Activated naive CD4-positive, alpha-beta T cell treated with anti-CD3 and anti-CD28 coated beads, Interleukin-2, amount 50 U/mL, for 72 hours (primary cell): ENCODE measurements at regions not wholly inside any gene's neighbourhood (a gene's known extent, or its start where the extent isn't known, plus 50 kb on each side); places are given as distances from the start of the nearest gene placed in this dataset.
"Not testable (repeated sequence)": the region's sequence is repeated elsewhere in the genome, so short reads cannot be mapped to it uniquely, and the experiment has no call there.

Source experiments
- ATAC-seq, 2 donors: fragments of 150-1000 bp; cut with Tn5 transposase; 2 replicates each; pipeline ENCODE4 v1.10.0; 2021; ENCODE audit warnings: mild to moderate bottlenecking in 2 of 2, moderate library complexity in 2 of 2
- DNase-seq, 2 donors: peaks; one replicate each; pipeline ENCODE4 v3.0.0; 2021 to 2022; ENCODE audit warnings: low spot score in 2 of 2
- H3K27ac Mint-ChIP-seq, 2 donors: one replicate each; pipeline ENCODE4 v1.8.0; 2022; ENCODE audit warnings: mild to moderate bottlenecking in 2 of 2, mixed read lengths in 2 of 2
- H3K36me3 Mint-ChIP-seq, 2 donors: one replicate each; pipeline ENCODE4 v1.8.0; 2022; ENCODE audit warnings: mixed read lengths in 2 of 2
- H3K9me3 Mint-ChIP-seq, 2 donors: one replicate each; pipeline ENCODE4 v1.8.0; 2022; ENCODE audit warnings: mixed read lengths in 2 of 2

DNA sequence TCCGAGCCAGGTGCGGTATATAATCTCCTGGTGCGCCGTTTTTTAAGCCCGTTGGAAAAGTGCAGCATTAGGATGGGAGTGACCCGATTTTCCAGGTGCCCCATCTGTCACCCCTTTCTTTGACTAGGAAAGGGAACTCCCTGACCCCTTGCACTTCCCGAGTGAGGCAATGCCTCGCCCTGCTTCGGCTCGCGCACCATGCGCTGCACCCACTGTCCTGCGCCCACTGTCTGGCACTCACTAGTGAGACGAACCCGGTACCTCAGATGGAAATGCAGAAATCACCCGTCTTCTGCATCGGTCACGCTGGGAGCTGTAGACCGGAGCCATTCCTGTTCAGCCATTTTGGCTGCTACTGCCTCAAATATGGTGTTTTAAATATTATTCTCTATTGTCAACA, 198.0 kb downstream of the MEIS1 start:
- not testable (repeated sequence) for ATAC-seq, H3K27ac Mint-ChIP-seq, DNase-seq
- Mint-ChIP-seq H3K9me3 (peaks cover 10 to 17% of the 10 kb centered on the region in 2 donors), H3K36me3 (peaks cover 0 to 15% of the 10 kb centered on the region in 2 donors)

DNA sequence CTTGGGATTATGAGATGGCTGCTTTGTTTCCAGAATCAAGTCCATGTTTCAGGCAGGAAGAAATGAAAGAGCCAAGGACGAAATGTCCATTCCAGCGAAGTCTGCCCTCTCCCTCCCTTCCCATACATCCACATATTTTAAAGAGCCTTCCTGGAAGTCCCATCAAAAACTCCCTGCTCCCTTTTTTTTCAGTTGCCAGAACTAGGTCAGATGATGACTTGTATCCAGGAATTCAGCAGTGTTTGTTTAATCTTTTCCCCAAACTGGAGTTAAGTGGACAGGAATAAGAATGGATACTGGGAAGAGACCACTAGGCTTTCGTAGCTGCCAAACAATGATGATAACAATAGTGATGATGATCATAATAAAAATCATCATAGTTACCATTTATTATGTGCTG, 198.7 kb downstream of the MEIS1 start:
- H3K9me3 Mint-ChIP-seq: peaks cover 10 to 16% of the 10 kb centered on the region in 2 donors
- DNase-seq: no peak
- H3K27ac Mint-ChIP-seq: no peak overlapping the region
- peaks cover 0 to 15% of the 10 kb centered on the region in 2 donors for H3K36me3 Mint-ChIP-seq
- no peak for ATAC-seq

DNA sequence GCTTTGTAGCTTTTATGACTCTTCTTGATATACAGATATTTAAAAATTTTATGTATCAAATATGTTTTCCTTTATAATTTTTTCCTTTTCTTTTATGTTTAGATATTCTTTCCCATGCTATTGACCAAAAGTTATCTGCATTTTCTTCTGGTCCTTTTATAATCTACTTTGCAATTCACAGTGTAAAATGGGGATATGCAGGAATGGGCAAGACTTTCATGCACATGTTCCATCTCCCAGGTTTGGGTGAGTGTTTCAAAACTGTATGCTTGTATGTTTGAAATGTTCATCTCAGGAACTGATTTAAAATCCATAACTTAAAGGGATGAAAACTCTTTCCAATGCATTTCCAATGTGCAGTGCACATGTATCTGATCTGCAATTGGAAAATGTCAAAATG, 199.9 kb downstream of the MEIS1 start:
- no peak overlapping the region for H3K27ac Mint-ChIP-seq
- H3K36me3 Mint-ChIP-seq: peaks cover 0 to 15% of the 10 kb centered on the region in 2 donors
- H3K9me3 Mint-ChIP-seq: peaks cover 9 to 12% of the 10 kb centered on the region in 2 donors
- no peak for DNase-seq
- no peak for ATAC-seq

DNA sequence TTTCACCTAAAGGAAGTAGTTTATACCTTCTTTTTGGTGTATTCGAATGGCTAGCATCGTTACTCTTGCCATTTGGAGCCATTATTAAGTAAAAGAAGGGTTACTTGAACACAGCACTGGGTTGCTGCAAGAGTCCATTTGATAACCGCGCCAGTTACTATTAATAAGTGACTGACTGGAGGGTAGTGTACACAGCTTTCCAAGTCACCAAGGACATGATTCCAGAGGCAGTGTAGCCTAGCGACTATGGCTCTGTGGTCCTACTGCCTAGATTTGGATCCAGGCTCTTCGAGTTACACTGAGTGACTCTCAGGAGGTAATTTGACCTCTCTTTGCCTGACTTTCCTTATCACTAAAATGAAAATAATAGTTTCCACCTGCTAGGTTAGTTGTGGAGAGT, 206.8 kb downstream of the MEIS1 start:
- DNase-seq: no peak
- ATAC-seq: no peak
- H3K9me3 Mint-ChIP-seq: peaks cover 4 to 9% of the 10 kb centered on the region in 2 donors
- no peak overlapping the region for H3K27ac Mint-ChIP-seq
- H3K36me3 Mint-ChIP-seq: no peaks in the 10 kb centered on the region

DNA sequence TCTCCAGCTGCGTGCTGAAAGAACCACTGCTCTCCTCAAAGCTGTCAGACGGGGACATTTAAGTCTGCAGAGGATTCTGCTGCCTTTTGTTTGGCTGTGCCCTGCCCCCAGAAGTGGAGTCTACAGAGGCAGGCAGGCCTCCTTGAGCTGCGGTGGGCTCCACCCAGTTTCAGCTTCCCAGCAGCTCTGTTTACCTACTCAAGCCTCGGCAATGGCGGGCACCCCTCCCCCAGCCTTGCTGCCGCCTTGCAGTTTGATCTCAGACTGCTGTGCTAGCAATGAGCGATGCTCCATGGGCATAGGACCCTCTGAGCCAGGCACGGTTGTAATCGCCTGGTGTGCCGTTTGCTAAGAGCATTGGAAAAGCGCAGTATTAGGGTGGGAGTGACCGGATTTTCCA, 213.2 kb downstream of the MEIS1 start:
- H3K27ac Mint-ChIP-seq: not testable (repeated sequence)

DNA sequence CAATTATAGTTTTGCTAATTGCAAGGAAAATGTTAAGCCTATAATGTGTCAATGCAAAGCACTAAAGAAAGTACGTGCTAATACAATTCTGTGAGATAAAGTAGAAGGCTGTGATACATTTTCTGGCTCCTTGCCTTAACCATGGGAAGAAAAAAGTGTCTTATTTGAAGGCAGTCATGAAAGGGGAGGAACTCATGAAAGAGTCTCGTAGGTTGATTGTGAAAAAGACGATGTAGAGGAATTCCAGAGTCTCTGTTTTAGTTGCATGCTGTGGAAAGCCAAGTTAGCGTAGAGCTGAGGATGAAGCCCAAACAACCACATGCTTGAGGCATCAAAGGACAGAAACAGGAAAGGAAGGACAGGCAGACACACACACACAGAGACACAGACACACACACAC, 214.1 kb downstream of the MEIS1 start:
- peaks cover 20 to 22% of the 10 kb centered on the region in 2 donors for H3K9me3 Mint-ChIP-seq
- H3K27ac Mint-ChIP-seq: no peak overlapping the region
- ATAC-seq (no peak), DNase-seq (no peak)
- H3K36me3 Mint-ChIP-seq: peaks cover 0 to 9% of the 10 kb centered on the region in 2 donors

More for the DNA sequence above, 213.2 kb downstream of the MEIS1 start:
- H3K36me3 Mint-ChIP-seq, DNase-seq, ATAC-seq: not testable (repeated sequence)
- peaks cover 20 to 22% of the 10 kb centered on the region in 2 donors for H3K9me3 Mint-ChIP-seq

DNA sequence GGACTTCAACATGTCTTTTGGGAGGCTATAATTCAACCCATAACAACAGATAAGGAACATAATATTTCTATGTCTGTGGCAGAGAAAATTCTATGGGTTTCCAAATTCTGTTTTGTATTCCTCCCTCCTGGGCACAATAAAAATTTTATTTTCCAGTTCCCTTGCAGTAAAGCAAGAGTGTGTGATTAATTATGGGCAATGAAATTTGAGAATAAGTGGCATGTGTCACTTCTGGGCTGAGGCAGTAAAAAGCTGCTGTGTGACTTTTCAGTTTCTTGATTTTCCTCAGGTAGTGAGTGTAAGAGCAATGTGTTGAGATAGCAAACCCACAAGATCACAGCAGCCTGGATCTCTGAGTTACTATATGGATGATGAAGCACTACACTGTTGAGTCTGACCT, 216.4 kb downstream of the MEIS1 start:
- peaks cover 23 to 25% of the 10 kb centered on the region in 2 donors for H3K9me3 Mint-ChIP-seq
- no peak overlapping the region for H3K27ac Mint-ChIP-seq
- peaks cover 0 to 9% of the 10 kb centered on the region in 2 donors for H3K36me3 Mint-ChIP-seq
- ATAC-seq (no peak), DNase-seq (no peak)

DNA sequence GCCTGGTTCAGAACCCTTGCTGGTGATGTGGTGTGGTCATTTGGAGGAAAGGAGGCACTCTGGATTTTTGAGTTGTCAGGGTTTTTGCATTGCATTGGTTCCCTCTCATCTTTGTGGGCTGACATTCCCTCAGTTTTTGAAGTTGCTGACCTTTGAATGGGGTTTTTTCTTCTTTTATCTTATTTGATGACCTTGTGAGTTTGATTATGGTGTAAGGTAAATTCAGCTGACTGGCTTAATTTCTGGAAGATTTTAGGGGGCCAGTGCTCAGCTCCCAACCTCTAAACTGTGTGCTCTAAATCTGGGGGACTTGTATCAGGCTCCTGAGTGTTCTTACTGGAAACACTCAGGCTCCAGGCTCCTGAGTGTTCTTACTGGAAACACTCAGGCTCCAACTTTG, 225.9 kb downstream of the MEIS1 start:
- ATAC-seq: no peak
- no peak for DNase-seq
- H3K36me3 Mint-ChIP-seq: peaks cover 0 to 11% of the 10 kb centered on the region in 2 donors
- peaks cover 19 to 26% of the 10 kb centered on the region in 2 donors for H3K9me3 Mint-ChIP-seq
- no peak overlapping the region for H3K27ac Mint-ChIP-seq

DNA sequence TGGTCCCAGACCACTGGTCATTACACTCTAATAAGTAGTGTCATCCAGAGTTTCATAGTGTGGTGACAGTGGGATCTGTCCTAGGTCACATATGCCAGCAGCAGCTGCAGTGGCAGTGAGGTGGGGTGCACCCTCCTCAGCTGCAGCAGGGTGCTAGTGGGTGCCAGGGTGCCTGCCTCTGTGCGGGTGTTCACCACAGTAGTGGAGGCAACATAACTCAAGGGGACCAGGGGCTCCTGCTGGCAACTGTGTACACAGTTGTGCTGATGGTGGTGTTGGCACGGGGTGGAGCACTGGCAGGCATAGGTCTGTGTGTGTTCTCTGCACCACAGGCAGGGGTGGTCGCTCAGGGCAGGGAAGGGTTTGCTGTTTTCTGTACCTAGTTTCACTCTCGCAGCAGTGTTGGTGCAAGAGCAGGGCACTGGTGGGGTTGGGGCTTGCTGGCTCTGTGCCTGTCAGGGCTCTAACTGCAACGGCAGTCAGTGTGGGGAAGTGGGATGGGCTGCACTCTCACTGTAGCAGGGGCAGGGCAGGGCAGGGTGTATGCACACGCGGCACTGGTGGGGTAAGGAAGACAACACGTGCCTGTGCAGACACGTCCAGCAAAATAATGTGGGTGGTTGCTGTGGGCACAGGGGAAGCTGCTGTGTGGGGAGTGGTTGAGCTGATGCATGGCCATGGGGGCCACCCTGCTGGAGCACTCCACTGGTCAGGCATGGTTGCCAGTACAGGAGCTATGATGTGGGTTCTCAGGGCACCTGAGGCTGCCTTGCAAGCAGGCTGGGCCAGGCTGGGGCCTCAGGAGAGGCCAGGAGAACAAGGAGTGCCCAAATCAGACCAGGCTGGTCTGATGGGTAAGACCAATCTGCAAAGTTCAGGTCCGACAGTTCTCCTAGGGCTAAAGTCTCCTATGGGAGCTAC, 226.6 kb downstream of the MEIS1 start:
- no peak for ATAC-seq
- Mint-ChIP-seq H3K9me3 (peaks cover 17 to 26% of the 10 kb centered on the region in 2 donors), H3K36me3 (peaks cover 0 to 11% of the 10 kb centered on the region in 2 donors), H3K27ac (no peak overlapping the region)
- DNase-seq: no peak

DNA sequence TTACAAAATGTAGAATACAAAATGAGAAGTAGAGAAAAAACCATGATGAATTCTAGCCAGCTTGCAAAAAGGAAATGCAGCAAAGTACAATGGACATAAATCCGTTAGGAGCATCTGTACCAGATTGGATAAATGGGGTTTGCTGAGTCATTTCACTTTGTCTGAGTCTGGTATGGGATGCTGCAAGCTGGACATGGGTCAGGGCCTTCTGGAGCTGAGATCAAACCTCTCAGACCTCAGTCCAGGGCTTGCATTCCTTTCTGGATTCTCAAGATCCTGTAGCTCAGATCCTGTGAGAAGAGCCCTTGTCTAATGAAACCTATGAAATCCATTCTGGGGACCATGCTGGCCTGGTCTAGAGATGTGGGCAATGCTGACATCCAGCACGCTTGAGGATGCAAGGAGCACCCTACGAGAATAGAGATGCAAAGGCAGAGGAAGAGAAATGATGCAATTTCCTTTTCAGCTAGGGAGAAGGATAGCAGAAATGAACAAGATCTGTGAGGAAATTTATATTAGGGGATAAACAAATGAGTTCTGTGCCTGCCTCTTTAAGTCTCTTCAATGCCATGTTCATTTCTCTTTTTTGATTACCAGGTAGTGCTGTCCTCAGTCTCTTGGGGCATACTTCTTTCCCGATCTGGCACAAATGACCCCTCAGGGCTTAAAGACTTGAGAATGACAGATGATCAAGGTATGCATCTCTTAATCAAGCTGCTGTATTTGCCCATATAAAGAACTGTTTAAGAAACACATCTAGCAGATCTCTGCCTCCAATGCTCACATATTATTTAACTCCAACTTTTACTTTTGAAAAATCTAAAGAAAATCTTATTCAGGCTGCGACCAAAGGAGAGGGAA, 230.4 kb downstream of the MEIS1 start:
- no peak overlapping the region for H3K27ac Mint-ChIP-seq
- ATAC-seq (no peak), DNase-seq (no peak)
- no peaks in the 10 kb centered on the region for H3K36me3 Mint-ChIP-seq
- peaks cover 5 to 10% of the 10 kb centered on the region in 2 donors for H3K9me3 Mint-ChIP-seq

DNA sequence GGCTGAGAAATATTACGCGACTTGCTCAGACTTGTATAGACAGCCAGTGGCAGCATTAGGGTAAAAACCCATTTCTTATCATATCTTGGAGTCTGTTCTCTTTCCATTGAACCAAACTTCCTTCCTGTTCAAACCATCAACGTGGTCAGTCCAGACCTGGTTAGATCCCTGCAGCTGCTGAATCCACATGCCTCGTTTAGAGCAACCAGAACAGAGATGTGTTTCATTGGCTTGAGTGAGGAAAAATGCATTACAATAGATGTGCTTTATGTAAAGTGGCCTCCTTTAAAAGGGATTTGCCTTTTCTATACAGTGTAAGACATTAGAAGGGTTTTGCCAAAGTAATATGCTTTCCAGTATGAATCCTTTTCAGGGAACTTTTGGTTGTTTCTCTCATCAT, 232.4 kb downstream of the MEIS1 start:
- no peak for ATAC-seq
- no peak for DNase-seq
- H3K9me3 Mint-ChIP-seq: no peaks in the 10 kb centered on the region
- H3K27ac Mint-ChIP-seq: no peak overlapping the region
- no peaks in the 10 kb centered on the region for H3K36me3 Mint-ChIP-seq

DNA sequence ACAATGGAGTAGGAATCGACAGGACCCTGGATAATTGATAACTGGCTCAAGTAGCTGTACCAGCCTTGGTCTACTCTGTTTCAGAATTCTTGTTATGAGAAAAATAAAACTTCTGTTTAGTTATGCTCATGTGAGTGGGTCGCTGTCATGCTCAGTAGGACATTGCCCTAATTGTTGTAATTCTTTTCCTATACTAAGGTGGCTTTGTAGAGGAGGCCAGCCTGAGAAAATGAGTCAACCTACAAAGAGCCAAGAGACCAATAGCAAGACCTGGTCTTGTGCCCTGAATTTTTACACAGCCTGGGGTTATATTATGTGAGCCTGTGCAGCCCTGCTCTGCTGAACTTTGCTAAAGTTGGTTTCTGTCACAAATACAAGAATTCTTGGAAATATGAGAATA, 238.4 kb downstream of the MEIS1 start:
- ATAC-seq (no peak), DNase-seq (no peak)
- Mint-ChIP-seq H3K36me3 (peaks cover 0 to 6% of the 10 kb centered on the region in 2 donors), H3K27ac (no peak overlapping the region), H3K9me3 (peaks cover 0 to 5% of the 10 kb centered on the region in 2 donors)

DNA sequence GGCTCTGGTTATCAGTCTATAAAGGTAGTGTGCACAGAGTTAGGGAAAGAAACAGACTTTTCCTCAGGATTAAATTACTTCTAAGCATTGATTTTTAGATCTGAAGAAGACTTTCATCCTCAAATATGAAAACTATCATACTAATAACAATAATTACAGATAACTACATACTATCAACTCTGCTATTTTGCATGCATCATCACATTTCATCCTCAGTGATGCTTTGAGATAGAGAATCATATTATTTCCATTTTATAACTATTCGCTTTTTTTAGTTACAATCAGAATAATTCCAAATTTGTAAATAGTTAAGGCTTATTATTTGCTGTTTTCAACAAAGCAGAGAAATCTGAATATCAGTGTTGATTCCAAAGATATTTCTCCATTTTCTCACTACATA, 239.2 kb downstream of the MEIS1 start:
- Mint-ChIP-seq H3K27ac (no peak overlapping the region), H3K9me3 (peaks cover 0 to 5% of the 10 kb centered on the region in 2 donors), H3K36me3 (peaks cover 0 to 6% of the 10 kb centered on the region in 2 donors)
- DNase-seq (no peak), ATAC-seq (no peak)

DNA sequence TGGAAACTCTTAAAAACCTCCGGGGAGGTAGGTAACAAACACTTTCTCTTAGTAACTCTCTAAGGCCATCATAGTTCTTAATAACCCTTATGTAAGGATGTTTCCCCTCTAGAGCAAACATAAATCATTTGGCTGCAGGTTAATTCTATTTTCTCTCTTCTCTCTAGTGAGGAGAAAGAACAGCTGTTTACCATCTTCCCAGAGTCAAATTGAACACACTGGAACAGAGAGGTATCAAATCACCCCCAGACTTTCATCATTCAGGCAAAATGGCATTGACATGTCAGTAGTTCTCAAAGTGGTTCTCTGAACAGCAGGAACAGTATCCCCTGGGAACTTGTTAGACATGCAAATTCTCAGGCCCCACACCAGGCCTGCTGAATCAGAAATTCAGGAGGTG, 240.7 kb downstream of the MEIS1 start:
- H3K36me3 Mint-ChIP-seq: peaks cover 0 to 6% of the 10 kb centered on the region in 2 donors
- peaks cover 0 to 5% of the 10 kb centered on the region in 2 donors for H3K9me3 Mint-ChIP-seq
- no peak overlapping the region for H3K27ac Mint-ChIP-seq
- DNase-seq: no peak
- ATAC-seq: no peak

DNA sequence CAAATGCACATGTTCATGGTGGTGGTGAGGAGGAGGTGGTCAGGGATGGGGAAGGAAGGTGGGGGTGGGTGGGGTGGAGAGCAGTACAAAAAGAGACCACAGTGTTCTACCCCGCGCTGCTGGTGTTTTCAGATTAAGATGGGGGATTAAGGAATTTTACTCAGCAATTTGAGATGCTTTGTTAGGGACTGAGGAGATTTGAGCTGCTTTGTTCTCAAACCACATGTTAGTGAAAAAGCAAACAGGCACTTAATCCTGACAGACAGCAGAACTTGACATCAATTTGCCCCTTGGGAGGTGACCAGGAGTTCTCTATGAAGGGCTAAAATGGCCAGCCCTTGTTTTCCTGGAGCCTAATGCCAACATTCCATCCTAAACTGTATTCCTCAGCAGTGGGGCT, 244.5 kb downstream of the MEIS1 start:
- Mint-ChIP-seq H3K27ac (no peak overlapping the region), H3K36me3 (peaks cover 0 to 5% of the 10 kb centered on the region in 2 donors), H3K9me3 (peaks cover 0 to 9% of the 10 kb centered on the region in 2 donors)
- ATAC-seq (no peak), DNase-seq (no peak)

DNA sequence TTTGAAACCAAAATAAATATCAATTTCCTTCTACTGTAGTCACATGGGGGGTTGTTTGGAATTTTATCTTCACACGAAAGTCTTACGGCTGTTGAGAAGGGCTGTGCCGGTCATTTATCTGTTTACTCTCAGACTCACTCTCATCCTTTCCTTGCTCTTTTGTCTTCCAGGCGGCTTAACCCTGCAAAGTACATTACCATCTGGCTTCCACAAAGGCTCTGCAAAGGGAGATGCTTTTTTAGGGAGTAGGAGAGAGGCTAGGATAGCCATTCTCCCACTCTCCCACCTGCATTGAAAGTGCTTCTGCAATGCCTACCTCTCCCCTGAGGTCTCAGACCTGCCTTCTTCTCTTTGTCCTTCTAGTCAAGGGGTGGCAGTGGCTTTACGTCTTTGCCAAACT, 247.6 kb downstream of the MEIS1 start:
- DNase-seq (no peak), ATAC-seq (no peak)
- Mint-ChIP-seq H3K27ac (no peak overlapping the region), H3K36me3 (no peaks in the 10 kb centered on the region), H3K9me3 (peaks cover 0 to 4% of the 10 kb centered on the region in 2 donors)

DNA sequence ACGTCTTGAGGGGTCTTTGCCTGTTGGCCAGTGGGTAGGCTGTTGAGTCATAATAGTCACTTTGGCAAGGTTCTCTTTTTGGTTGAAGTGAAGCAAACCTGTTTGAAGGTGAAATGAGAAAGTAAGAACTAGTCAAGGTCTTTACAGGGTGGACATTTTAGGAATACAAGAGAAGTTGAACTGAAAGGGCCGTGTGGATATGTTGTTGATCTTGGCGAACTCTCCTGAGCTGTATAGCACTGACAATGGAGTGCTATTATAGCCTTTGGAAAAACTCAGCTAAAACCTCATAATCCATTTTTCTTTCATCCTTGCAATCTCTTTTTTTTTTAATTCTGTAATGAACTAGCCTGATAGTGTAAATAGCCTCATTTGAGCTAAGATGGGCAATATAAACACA, 248.1 kb downstream of the MEIS1 start:
- H3K36me3 Mint-ChIP-seq: no peaks in the 10 kb centered on the region
- no peak for ATAC-seq
- H3K27ac Mint-ChIP-seq: no peak overlapping the region
- DNase-seq: no peak
- H3K9me3 Mint-ChIP-seq: peaks cover 0 to 4% of the 10 kb centered on the region in 2 donors
